ENCODE measurements at regions not wholly inside any gene's neighbourhood (a gene's known extent, or its start where the extent isn't known, plus 50 kb on each side); places are given as distances from the start of the nearest gene placed in this dataset.

- Histone ChIP-seq H3K36me3 (ENCODE audit: control insufficient read depth, insufficient read depth, low read length) (no peaks in the 10 kb centered on the region), H4K8ac (ENCODE audit: low read depth in 2 of 2, low read length in 2 of 2) (no peak overlapping the region), H2AFZ (replicated peaks; ENCODE audit: low read length, poor library complexity) (no peak overlapping the region), H2BK20ac (ENCODE audit: low read depth, low read length) (no peak overlapping the region), H2AK5ac (ENCODE audit: low read depth, low read length) (no peak overlapping the region), H3K79me1 (ENCODE audit: low read depth in 1 of 2, low read length in 2 of 2) (no peaks in the 10 kb centered on the region), H3K9ac (ENCODE audit: low read depth, low read length) (no peak overlapping the region), H3K4me3 (ENCODE audit: insufficient read depth, low read depth, low read length) (no peak overlapping the region), H3K9me1 (ENCODE audit: insufficient read depth, low read length) (no peaks in the 10 kb centered on the region), H2AK9ac (replicated peaks; ENCODE audit: low read depth, low read length, poor library complexity) (no peak overlapping the region), H4K20me1 (ENCODE audit: insufficient read depth, low read length) (no peaks in the 10 kb centered on the region), H2BK120ac (ENCODE audit: low read depth, low read length) (no peak overlapping the region), H2BK15ac (ENCODE audit: low read depth, low read length) (no peak overlapping the region), H3K4me2 (ENCODE audit: low read depth, low read length) (no peak overlapping the region), H3K4me1 (ENCODE audit: control insufficient read depth, insufficient read depth, low read length) (no peaks in the 10 kb centered on the region), H3K14ac (replicated peaks; ENCODE audit: low read depth, low read length) (no peak overlapping the region), H3K27me3 (ENCODE audit: control insufficient read depth, insufficient read depth, low read length) (no peaks in the 10 kb centered on the region), H3K4ac (ENCODE audit: low read depth, low read length) (no peak overlapping the region), H4K91ac (ENCODE audit: insufficient read depth, low read depth, low read length) (no peak overlapping the region), H2BK5ac (ENCODE audit: low read depth, low read length, poor library complexity, severe bottlenecking) (no peak overlapping the region), H3K23ac (ENCODE audit: low read depth, low read length) (no peak overlapping the region), H3K9me3 (ENCODE audit: control insufficient read depth, insufficient read depth, low read length) (peaks cover 7% of the 10 kb centered on the region), H4K5ac (ENCODE audit: low read depth, low read length) (no peak overlapping the region), H3K18ac (ENCODE audit: low read depth, low read length) (no peak overlapping the region), H3K56ac (ENCODE audit: extremely low read depth, insufficient read depth, low read length) (no peak overlapping the region), H3K27ac (ENCODE audit: insufficient read depth, low read length) (no peak overlapping the region)
- BruUV-seq (replicated peaks) = no TSS peak
- dilution Hi-C loops (cut with HindIII; ENCODE audit: low sequenced_read_pairs, unreplicated experiment) = no loop called here
- DNase-seq (no peak), ATAC-seq (ENCODE audit: low read depth) (no peak)
- in situ Hi-C loops (cut with MboI; ENCODE audit: low sequenced_read_pairs) = no loop called here
- WGBS, 2 experiments (ENCODE audit: extremely low coverage in 2 of 2, insufficient read length in 1 of 2) = 100% methylated on average over 1 of the region's 3 CpGs; no CpG with 5 or more reads in 1 of the 2 experiments
- POLR2A ChIA-PET (ENCODE audit: unreplicated experiment) = no interaction called here
- TF ChIP-seq CEBPB (IDR thresholded peaks at IDR 0.05; ENCODE audit: low read depth, low read length) (no peak), SMC3 (IDR thresholded peaks at IDR 0.05; ENCODE audit: low read depth, low read length) (no peak), POLR2A (IDR thresholded peaks at IDR 0.05; ENCODE audit: low read depth, low read length) (no peak), MAFK (IDR thresholded peaks at IDR 0.05; ENCODE audit: low read depth, low read length) (no peak), FOS (IDR thresholded peaks at IDR 0.05; ENCODE audit: low read depth, low read length) (no peak), RCOR1 (IDR thresholded peaks at IDR 0.05; ENCODE audit: insufficient replicate concordance, low read length) (no peak), RAD21 (IDR thresholded peaks at IDR 0.05; ENCODE audit: low read length) (no peak), CHD1 (IDR thresholded peaks at IDR 0.05; ENCODE audit: low read depth, low read length) (no peak), CTCF (conservative IDR thresholded peaks at IDR 0.05; ENCODE audit: low read depth, low read length) (no peak), NFE2L2 (IDR thresholded peaks at IDR 0.05; ENCODE audit: low read depth, low read length) (no peak), MAZ (IDR thresholded peaks at IDR 0.05; ENCODE audit: borderline replicate concordance, low read depth, low read length) (no peak), ELK1 (IDR thresholded peaks at IDR 0.05; ENCODE audit: borderline replicate concordance, low read depth, low read length) (no peak), MXI1 (IDR thresholded peaks at IDR 0.05; ENCODE audit: borderline replicate concordance, low read depth, low read length) (no peak), USF2 (IDR thresholded peaks at IDR 0.05; ENCODE audit: low read depth, low read length) (no peak), BHLHE40 (IDR thresholded peaks at IDR 0.05; ENCODE audit: low read depth, low read length) (no peak), RFX5 (IDR thresholded peaks at IDR 0.05; ENCODE audit: low read depth, low read length) (no peak)
- CTCF ChIA-PET = no interaction called here
- intact Hi-C loops (cut with micrococcal nuclease) = no loop called here
Measured at GRCh38 chr10:20707251-20707650, 189.9 kb downstream of the NEBL start.

All from IMR-90 (cell line).